ENCODE measurements at regions not wholly inside any gene's neighbourhood (a gene's known extent, or its start where the extent isn't known, plus 50 kb on each side); places are given as distances from the start of the nearest gene placed in this dataset.
A peak's percentile ranks its signal among the peaks of the same experiment; 100 is the strongest.
"Not testable (repeated sequence)": the region's sequence is repeated elsewhere in the genome, so short reads cannot be mapped to it uniquely, and the experiment has no call there.

DNA sequence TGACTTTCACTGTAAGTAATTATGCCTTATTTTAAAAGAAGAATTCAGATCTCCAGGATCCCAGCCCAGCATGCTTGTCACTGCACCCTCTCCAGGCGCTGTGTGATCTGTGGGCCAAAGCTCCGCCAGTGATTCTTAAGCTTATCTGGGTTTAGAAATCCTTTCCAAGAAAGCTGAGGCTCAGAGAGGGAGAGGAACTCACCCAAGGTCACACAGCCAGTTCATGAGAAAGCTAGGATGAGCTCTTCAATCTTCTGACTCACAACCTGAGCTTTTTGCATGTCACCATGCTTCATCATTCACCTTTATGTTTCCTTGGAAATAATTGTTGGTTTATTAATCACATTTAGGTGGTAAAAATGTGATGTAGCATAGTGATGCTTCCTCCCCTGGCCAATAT lies 136.6 kb upstream of the HAND1 start:
- no peak for DNase-seq

DNA sequence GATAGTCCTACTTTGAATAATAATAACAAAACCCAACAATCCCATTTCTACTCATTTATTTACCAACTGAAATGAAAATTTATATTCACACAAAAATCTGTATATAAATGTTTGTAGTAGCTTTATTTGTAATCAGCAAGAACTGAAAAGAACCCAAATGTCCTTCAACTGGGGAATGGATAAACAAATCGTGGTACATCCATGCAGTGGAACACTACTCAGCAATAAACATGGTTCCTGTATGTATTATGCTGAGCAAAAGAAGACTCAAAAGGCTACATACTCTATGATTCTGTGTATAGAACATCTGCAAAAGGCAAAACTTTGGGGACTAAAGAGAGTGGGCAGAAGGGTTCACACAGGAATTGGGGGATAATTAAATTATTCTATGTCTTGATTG lies 136.1 kb upstream of the HAND1 start:
- DNase-seq, result no peak

DNA sequence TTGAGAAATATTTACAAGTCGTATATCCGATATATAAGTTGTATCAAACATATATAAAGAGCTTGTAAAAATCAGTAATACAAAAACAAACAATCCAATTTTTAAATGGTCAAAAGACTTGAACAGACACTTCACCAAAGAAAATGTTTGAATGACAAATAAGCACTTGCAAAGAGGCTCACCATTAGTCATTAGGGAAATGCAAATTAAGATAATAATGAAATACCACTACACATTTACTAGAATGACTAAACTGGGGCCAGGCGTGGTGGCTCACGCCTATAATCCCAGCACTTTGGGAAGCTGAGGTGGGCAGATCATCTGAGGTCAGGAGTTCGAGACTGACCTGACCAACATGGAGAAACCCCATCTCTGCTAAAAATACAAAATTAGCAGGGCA lies 134.6 kb upstream of the HAND1 start:
- DNase-seq, result no peak

DNA sequence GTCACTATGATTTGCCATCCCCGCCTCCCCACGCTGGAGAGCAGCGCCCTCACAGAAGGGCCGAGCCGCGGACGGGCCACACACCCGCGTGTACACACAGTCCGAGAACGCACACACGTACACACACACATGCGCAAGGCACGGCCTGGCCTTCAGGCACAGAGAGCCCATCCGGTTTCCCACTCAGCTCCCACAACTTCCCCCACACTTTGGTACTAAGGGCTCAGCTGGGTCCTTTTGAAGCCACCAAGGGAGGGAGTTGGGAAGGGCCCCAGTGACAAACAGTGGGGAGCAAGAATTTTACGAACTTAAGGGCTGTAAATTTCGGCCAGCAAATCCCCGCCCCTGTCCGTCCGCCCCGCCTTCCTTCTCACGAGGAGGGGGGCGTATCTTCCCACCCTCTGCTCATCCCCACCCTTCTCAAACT lies 133.3 kb upstream of the HAND1 start:
- DNase-seq, result no peak

DNA sequence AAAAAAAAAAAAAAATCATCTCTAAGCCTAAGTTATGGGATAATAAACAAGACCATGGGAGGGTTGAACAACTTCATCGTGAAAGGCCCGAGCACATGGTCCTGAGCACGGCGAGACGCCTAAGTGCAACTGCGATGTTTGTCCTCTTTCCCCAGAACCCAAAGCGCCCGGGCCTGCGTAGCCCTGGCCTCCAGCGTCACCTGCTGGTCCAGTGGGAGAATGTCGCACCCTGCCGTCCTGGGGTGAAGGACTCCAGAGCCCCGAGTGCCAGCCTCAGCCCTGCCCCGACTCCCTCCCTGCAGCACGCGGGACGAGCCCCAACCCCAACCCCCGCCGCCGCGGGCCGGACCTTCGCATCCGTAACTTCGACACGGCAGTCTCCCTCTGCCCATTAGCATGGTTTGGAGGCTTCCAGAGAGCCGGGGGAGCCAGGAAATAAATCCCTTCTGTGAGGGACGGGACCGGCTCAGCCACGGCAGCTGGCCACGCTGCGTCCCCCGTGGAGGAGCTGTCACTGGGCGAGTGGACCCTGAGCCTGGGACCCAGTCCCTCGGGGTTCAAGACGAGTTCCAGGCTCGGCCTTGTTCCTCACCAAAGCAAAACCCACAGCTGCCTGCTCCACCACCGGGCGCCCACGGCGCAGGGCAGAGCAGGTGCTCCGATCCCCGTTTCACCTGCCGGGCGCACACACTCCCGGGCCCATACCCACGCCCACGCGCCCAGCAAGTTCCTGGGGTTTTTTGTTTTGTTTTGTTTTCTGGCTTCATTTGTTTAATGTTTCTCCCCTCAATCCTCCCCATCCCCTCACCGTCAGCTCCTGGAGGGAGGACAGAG lies 132.5 kb upstream of the HAND1 start:
- peak; percentile 39 to 74 for DNase-seq

DNA sequence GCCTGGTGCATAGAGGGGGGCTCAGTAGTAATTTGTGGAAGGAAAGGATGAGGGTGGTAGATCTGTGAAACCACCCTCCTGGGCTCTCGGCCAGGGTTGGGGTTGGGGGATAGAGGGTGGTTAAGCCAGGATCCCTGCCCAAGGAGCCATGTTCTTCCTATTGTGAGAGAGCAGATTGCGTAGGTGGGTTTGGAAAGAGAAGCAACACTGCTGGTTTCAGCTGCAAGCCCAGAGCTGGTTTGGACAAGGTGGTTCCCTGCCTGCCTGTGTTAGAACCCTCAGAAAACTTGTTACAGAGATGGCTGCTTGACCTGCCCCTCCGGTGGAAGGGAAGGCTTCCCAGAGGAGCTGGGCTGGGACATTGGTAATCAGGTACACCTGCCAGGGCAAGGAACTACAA lies 131.2 kb upstream of the HAND1 start:
- no peak for DNase-seq

DNA sequence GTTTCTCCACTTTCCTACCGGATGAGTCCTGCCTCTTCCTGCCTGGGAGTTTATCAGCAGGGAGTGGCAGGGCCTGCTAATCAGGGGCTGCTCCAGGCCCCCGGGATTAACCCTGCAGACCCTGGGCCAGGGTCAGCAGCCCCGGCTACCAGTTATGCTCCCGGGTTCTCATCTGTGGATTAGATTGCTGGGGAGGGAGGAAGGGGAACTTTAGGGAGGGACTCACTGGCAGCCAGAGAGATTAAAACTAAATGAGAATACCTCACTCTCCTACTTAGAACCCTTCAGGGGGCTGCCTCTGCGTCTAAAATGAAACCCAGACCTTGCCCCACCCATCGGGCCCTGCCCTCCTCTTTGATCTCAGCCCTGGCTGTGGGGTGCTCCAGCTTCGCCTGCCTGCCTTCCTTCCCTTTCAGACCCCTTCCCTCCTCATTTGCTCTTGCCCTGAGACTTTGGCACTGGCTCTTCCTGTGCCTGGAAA lies 130.5 kb upstream of the HAND1 start:
- DNase-seq, result no peak

DNA sequence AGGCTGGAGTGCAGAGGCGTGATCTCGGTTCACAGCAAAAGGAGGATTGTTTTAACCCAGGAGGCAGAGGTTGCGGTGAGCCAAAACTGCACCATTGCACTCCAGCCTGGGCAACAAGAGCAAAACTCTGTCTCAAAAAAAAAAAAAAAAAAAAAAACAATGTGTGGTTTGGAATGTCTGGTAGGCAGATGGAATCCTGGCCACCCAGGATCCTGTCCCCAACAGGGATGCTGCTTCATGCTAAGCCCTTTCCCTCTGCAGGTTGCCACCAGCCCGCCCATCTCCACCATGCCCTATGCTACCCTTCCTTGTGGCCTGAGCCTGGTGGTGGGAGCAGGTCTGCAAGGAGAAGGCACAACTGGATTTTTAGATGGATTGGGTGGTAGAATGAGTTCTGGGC lies 129.7 kb upstream of the HAND1 start:
- DNase-seq, result no peak

DNA sequence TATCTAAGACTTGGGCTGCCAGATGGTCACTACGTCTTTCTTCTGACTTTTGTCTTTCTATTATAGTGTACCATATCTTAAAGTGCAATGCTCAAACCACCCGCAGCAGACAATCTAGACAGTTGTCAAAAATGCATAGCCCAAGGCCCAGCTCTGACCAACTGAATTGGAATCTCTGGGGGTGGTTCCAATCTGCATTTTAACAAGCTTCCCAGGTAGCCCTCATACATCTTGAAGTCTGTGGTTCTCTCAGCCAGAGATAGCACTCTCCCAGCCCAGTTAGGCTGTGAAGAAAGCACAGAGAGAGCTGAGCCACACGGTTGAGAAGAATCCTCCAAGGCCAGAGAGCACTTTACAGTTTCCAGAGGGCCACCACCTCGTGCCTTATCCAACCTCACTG lies 128.2 kb upstream of the HAND1 start:
- no peak for DNase-seq

DNA sequence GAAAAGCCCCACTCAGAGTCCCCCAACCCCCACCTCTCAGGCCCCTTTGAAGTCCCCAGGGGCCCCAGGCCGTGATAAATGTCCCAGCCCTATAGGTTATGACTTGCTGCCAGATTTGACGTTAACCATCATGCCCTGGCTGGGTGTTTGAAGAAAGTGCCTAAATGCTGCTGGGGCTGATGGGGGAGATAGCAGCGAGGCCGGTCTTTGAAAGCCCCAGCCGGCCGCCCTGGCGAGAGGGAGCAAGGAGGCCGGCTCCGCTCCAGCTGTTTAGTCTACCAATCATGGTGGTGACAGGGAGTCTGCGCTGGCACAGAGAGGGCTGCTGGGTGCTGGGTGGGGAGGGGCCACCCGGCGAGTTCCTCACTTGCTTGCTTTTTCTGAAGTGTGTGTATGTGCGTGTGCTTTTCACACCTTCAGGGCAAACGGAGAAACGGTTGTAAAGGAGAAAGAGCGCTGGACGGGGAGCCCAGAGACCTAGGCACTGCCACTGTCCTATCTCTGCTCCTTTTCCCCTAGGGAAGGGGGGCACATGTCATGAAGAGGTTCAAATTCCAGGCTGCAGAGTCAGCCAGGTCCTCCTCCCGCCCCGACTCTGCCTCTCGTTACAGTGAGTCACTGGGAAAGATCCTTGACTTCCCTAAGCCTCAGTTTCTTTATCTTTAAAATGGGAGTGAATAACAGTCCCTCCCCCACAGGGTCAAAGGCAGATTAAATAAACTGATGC lies 126.1 kb upstream of the HAND1 start:
- DNase-seq, result no peak

DNA sequence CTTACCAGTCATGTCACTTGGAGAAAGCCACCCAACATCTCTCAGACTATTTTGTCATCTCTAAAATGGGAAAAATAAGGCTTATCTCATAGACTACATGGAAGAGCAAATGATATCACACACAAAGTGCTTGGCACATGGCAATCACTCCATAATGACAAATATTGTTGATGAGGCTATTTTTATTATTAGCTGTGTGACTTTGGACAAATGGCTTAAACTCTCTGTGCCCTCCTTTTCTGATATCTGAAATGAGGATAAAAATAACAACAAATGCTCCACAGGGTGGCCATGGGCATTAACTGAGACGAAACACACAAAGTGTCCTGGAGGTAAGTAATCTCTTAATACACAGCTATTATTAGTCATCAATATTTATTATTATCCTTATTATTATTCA lies 125.5 kb upstream of the HAND1 start:
- no peak for DNase-seq

DNA sequence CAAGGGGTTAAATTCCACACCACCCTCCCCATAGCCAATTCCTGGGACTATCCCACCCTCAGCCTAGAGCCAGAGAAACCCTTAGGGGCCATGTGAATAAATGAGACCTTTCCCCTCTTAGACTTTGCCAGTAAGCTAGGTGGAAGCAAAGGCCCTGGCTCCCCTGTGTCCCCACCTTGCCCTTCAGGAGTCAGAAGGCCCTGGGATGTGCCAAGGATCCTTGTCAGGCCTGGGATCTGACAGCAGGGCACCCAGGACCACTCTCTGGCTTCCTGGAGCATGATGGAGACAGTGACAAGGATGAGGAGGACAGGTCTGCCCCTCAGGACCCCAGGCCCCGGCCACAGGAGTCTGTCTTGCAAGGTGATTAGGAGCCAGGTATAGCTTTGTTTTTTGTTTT lies 125.0 kb upstream of the HAND1 start:
- no peak for DNase-seq

DNA sequence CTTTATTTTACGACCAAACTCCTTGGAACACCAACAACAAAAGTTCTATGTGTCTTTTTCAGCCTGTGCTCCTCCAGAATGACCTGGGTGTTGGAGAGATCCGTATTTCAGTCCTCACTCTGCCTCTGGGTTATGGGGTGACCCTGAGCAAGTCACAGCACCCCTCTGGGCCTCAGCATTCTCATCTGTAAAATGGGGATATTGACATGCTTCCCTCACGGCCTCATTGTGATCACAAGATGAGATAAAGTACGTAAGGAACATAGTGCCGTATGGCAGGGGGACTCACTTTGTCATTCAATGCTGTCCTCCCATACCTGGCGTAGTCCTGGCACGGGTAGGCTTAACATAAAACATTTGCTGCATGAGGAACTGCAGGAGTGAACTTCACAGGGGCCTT lies 123.0 kb upstream of the HAND1 start:
- DNase-seq, result no peak

DNA sequence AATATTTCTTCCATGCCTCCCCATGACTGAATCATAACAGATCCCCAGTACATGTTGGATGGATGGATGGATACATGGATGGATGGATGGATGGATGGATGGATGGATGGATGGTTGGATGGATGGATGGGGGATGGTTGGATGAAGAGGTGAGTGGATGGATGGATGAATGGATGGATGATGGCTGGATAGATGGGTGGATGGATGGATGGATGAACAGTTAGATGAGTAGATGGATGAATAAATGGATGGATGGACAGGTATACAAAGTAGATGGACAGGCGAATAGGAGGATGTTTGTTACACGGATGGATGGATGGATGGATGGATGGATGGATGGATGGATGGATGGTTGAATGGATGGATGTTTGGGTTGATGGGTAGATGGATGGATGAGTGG lies 120.0 kb upstream of the HAND1 start:
- DNase-seq, result no peak

DNA sequence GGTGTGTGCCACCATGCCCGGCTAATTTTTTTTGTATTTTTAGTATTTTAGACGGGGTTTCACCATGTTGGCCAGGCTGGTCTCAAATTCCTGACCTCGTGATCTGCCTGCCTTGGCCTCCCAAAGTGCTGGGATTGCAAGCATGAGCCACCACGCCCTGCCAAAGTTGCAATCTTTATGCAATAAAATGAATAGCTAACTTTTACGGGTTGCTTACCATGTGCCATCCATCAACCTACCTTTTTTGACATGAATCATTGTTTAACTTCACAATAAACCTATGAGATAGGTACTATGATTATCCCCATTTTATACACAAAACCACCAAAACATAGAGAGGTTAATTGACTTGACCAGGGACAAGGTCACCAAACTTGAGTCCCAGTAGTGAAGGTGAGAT lies 118.8 kb upstream of the HAND1 start:
- DNase-seq, result not testable (repeated sequence)

DNA sequence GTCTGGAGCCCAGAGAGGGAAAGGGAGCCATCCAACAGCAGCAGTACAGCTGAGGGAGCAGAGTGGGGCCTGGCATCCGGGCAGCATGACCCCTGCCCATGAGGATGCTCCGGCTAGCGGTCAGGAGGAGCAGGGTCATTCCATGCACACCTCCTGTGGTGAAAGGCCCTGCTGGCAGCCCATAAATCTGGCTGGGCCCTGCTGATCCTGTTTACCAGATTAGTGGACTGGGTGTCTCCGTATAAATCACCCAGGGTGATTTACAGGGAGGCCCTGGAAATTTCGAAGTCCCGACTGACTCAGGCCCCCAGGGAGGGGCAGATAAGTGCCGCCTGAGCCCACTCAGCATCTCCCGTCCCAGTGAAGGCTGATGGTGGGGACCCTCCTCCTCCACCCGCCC lies 117.6 kb upstream of the HAND1 start:
- DNase-seq, result no peak

DNA sequence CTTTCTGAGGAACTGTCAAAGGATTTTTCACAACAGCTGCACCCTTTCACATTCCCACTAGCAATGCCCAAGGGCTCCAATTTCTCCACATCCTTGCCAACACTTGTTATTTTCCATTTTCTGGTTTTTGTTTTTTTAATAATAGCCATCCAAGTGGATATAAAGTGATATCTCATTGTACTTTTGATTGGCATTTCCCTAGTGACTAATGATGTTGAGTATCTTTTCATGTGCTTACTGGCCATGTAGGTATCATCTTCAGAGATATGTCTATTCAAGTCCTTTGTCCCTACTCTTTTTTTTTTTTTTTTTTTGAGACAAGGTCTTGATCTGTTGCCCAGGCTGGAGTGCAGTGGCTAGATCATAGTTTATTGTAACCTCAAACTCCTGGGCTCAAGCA lies 115.8 kb upstream of the HAND1 start:
- DNase-seq, result no peak

DNA sequence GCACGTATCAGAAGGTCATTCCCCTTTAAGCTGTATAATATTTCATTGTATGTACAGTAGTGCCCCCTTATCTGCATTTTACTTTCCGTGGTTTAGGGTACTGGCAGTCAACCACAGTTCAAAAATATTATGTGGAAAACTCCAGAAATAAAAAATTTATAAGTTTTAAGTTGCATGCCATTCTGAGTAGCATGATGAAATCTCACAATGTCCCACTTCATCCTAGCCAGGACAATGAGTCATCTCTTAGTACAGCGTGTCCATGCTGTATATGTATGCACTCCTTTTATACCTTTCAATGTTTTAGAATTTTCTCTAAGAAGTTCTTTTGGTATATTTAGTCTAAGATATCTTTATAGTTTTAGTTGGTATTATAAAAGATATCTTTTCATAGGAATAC lies 115.0 kb upstream of the HAND1 start:
- no peak for DNase-seq

DNA sequence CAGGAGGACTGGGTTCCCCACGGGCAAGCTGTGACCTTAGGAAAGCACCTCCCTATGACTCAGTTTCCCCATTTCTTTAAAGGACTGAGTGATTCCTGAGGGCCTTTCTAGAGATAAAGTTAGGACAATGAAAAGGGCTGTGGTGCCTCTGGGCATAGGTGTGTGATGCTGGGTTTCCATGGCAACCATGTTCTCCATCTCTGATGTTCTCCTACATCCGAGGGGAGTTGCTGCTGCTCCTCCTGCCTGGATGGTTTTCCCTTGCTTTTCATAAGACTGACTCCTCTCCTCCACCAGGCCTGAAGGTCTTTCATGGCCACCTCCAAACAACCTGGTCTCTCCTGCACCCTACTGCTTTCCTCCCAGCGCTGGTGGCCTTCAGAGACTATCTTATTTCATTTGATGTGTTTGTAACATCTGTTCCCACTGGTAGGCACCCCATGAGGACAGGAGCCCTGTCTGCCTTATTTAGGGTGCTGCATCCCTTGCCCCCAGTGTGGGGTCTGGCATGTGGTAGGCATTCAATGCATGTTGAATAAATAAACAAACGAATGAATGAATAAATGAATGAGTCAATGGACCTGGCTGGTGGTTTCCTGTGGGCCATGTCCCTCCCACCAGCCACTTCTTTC lies 112.2 kb upstream of the HAND1 start:
- no peak for DNase-seq

DNA sequence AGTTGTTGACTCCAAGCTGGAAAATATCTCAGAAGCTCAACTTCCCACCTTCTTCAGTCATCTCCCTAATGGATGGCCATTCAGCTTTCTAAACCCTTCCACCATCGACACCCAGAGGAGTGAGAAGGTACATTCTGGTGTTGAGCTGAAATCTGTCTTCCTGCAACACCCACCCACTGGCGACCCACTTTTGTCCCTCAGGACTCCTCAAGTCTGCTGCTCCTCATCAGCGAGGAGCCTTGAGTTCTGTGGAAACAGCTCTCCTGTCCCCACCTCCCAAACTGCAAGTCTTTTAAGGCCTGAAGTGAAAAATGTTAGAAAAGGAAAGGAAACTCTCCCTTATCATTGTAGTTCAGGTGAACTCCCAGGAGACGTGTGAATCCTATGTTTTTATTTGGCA lies 111.5 kb upstream of the HAND1 start:
- DNase-seq, result no peak

DNA sequence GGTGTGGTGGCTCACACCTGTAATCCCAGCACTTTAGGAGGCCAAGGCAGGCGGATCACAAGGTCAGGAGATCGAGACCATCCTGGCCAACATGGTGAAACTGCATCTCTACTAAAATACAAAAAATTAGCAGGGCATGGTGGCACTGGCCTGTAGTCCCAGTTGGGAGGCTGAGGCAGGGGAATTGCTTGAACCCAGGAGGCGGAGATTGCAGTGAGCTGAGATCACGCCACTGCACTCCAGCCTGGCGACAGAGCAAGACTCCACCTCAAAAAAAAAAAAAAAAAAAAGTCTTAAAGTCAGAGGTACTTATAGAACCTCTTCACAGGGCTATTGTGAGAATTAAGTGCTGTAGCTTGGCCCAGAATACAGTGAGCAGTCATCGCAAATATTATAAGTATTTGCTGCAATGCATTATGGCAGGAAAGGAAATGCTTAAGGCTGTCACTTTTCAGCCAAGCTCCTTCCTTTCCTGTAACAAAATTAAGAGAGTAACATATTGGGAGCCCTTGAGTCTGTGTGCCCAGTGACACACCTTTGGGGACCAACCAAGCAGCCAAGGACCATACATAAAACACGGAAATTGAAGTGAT lies 110.9 kb upstream of the HAND1 start:
- DNase-seq, result not testable (repeated sequence)

DNA sequence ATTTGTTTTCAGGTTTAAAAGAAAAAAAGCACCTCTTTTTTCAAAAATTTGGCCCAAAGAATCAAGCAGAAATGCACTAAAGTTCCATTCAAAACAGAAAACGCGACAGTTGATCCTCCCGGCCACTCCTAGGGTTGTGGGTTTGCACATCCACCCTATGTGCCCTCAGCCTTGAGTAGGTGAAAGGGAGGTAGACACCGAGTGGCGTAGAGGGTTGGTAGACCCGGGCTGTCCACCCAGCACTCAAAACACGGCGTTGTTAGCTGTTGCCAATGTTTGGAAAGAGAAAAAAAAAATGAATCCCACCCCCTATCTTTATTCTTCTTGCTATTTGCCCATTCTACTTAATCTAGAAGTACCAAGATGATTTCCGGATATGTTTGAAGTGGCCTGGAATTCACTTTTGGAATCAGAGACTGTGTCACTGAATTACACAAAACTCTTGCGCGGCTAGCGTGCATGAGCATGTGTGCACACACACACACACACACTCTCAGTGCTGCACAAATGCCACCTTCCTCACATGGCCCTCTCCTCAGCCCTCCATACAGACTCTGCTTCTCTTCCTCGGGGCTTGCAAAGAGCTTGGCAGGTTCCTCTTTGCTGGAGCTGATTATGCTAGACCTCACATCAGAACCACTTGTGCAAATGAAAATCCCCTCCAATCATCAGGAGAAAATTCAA lies 110.2 kb upstream of the HAND1 start:
- no peak for DNase-seq
